Left ventricle myocardium inferior (tissue), 1 donor: ENCODE measurements at regions not wholly inside any gene's neighbourhood (a gene's known extent, or its start where the extent isn't known, plus 50 kb on each side); places are given as distances from the start of the nearest gene placed in this dataset.

Source experiments
- DNase-seq: peaks from one replicate; pipeline ENCODE4 v3.0.0-alpha.2; 2020
- H3K27ac ChIP-seq: fragments of 200-600 bp; replicated peaks from 2 replicates; pipeline ENCODE4 v1.8.0; 2021
- H3K27me3 ChIP-seq: fragments of 200-600 bp; 2 replicates; pipeline ENCODE4 v1.8.0; 2021; ENCODE audit warnings: low read depth
- H3K36me3 ChIP-seq: fragments of 200-600 bp; 2 replicates; pipeline ENCODE4 v1.8.0; 2021
- H3K4me1 ChIP-seq: fragments of 200-600 bp; 2 replicates; pipeline ENCODE4 v1.8.0; 2021
- H3K4me3 ChIP-seq: fragments of 200-600 bp; 2 replicates; pipeline ENCODE4 v1.8.0; 2021; ENCODE audit warnings: mild to moderate bottlenecking, moderate library complexity
- H3K9me3 ChIP-seq: fragments of 200-600 bp; replicated peaks from 2 replicates; pipeline ENCODE4 v1.8.0; 2021
- CTCF ChIP-seq: fragments of 200-600 bp; IDR thresholded peaks from 2 replicates; pipeline ENCODE4 v1.8.0; 2021; ENCODE audit warnings: antibody characterized with exemption, mild to moderate bottlenecking, borderline replicate concordance
- intact Hi-C: fragments of 100-400 bp; cut with micrococcal nuclease; formaldehyde crosslinking; loops from one replicate; pipeline ENCODE4 v1.11.0; 2022
- donor health status: DM: no; HTN: yes; CAD: no; lungs with severe emphysema.

DNA sequence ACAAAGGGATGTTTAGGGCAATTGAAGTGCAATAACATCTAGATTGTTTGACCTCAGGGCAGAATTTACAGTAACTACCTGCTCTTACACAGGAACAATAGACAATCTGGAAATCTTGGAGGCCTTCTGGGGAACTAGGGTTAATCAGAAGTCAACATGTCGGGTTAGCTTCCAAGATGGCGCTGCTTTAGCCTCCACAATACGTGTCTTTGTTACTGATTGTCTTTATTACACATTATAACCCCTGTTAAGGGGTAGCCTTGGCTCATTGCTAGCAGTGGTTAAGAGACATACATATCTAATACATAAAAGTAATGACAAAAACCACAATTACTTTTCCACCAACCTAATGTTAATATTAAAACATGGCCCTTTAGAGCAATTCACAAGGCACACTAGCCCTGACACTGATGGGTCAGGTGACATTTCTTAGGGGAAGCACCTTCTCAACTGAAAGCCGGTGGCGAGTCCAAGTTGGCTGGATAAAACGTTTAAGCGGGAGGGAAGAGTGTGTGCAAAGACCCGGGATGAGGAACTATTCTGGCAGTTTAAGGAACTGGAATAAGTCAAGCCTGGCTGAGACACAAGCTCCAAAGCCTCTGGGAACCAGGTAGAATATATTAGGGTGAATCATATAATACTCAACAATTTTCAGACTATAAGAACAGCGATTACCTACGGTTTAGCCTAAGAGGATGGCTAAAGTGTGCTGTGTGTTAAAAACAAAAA is 236.9 kb downstream of the BCAS1 start:
- no peak for DNase-seq
- TF ChIP-seq CTCF: no peak
- no peak overlapping the region for H3K4me3 ChIP-seq
- no peaks in the 10 kb centered on the region for H3K9me3 ChIP-seq
- H3K27ac ChIP-seq: no peak overlapping the region
- H3K27me3 ChIP-seq: no peaks in the 10 kb centered on the region
- no peaks in the 10 kb centered on the region for H3K36me3 ChIP-seq
- peaks cover 23% of the 10 kb centered on the region for H3K4me1 ChIP-seq
- intact Hi-C loops: no loop called here

DNA sequence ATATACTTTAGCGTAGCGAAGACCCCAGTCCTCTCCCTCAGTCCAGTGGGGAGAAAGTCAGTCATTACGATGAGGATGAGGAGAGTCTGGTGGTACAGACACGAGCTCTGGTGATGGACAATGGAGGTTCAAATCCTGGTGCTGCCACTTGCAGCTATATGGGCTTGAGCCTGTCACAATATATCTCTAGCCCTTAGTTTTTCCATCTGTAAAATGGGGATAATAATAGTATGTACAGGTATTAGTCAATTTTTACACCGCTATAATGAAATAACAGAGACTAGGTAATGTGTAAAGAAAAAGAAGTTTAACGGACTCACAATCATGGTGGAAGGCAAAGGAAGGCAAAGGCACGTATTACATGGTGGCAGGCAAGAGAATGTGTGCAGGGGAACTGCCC is 237.9 kb downstream of the BCAS1 start:
- Histone ChIP-seq H3K27me3 (no peaks in the 10 kb centered on the region), H3K4me3 (no peak overlapping the region), H3K4me1 (peaks cover 30% of the 10 kb centered on the region), H3K36me3 (no peaks in the 10 kb centered on the region), H3K27ac (no peak overlapping the region), H3K9me3 (no peaks in the 10 kb centered on the region)
- no peak for DNase-seq
- intact Hi-C loops: no loop called here
- no peak for TF ChIP-seq CTCF

DNA sequence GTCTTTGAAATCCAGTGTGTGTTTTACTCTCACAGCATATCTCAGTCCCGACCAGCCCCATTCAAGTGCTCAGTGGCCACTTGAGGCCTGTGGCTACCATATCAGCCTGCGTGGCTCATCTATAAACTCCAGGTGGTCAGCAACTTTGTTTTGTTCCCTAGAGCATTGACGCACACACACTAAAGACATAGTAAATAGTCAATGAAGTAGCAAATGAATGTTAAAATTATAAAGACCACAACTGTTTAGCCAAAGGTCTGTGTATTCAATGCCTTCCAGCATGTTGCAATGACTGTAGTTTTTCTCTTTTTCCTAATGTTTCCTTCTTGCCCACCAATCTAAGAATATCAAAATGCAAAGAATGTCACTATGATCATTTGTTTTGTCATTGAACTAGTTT is 238.2 kb upstream of the ZNF217 start:
- Histone ChIP-seq H3K27me3 (no peaks in the 10 kb centered on the region), H3K36me3 (no peaks in the 10 kb centered on the region), H3K27ac (no peak overlapping the region), H3K9me3 (no peaks in the 10 kb centered on the region), H3K4me1 (peaks cover 35% of the 10 kb centered on the region), H3K4me3 (no peak overlapping the region)
- intact Hi-C loops: no loop called here
- no peak for DNase-seq
- TF ChIP-seq CTCF: no peak

GRCh38 chr20:53831228-53831627 is 237.6 kb upstream of the ZNF217 start:
- Histone ChIP-seq H3K27me3 (no peaks in the 10 kb centered on the region), H3K36me3 (no peaks in the 10 kb centered on the region), H3K9me3 (no peaks in the 10 kb centered on the region), H3K27ac (no peak overlapping the region), H3K4me3 (no peak overlapping the region), H3K4me1 (peaks cover 35% of the 10 kb centered on the region)
- TF ChIP-seq CTCF: no peak
- DNase-seq: no peak
- intact Hi-C loops: no loop called here

- H3K4me3 ChIP-seq: peak overlapping the region; percentile 46
- H3K9me3 ChIP-seq: no peaks in the 10 kb centered on the region
- intact Hi-C loops: no loop called here
- H3K27ac ChIP-seq: peak overlapping the region; percentile 88
- TF ChIP-seq CTCF: no peak
- DNase-seq: no peak
- no peaks in the 10 kb centered on the region for H3K27me3 ChIP-seq
- no peaks in the 10 kb centered on the region for H3K36me3 ChIP-seq
- peaks cover 35% of the 10 kb centered on the region for H3K4me1 ChIP-seq
Measured at GRCh38 chr20:53829724-53830521, 236.3 kb upstream of the ZNF217 start.
